A549 (cell line): ENCODE measurements at regions not wholly inside any gene's neighbourhood (a gene's known extent, or its start where the extent isn't known, plus 50 kb on each side); places are given as distances from the start of the nearest gene placed in this dataset.

Experiments
- ATAC-seq, 2 experiments: fragments of 200-7000 bp in 1 of 2; fragments of >200 bp in 1 of 2; cut with Nextera tagmentation in 1 of 2; cut with Tn5 transposase in 1 of 2; 3 replicates each; pipeline versions ENCODE4 v1.8.0 to v1.9.1; 2018 to 2020; ENCODE audit warnings: mild to moderate bottlenecking in 1 of 2, moderate library complexity in 1 of 2
- CTCF ChIA-PET: fragments of 300-600 bp; sonication (Branson Sonifier 250); formaldehyde crosslinking; extraction: SDS; loops from one replicate; lab custom pipeline; 2021; ENCODE audit warnings: antibody characterized with exemption, inconsistent platforms; lab: Yijun Ruan, JAX
- POLR2A ChIA-PET: fragments of 350-600 bp; formaldehyde crosslinking; extraction: SDS; loops from one replicate; lab custom pipeline; 2021; ENCODE audit warnings: antibody characterized with exemption, inconsistent platforms; lab: Yijun Ruan, JAX
- DNase-seq, 2 experiments: peaks; one replicate each; pipeline versions ENCODE4 v3.0.0 to v3.0.0-alpha.2; 2011 to 2016; ENCODE audit warnings: low read depth in 1 of 2, low spot score in 1 of 2
- FAIRE-seq: peaks from 2 replicates; lab custom pipeline; 2011; peaks lifted over from hg19 to GRCh38; lab: Jason Lieb, UNC
- H3K27ac ChIP-seq, 2 experiments: fragments of >200 bp; sonication (Bioruptor Twin); formaldehyde crosslinking; 3 replicates each; pipeline ENCODE4 v1.5.1; 2016 to 2017
- H3K4me1 ChIP-seq: fragments of >200 bp; sonication (Bioruptor Twin); formaldehyde crosslinking; 3 replicates; pipeline ENCODE4 v1.6.1; 2016
- H3K4me2 ChIP-seq: fragments of >200 bp; sonication (Bioruptor Twin); formaldehyde crosslinking; 3 replicates; pipeline ENCODE4 v1.6.1; 2016
- H3K4me3 ChIP-seq: fragments of >200 bp; sonication (Bioruptor Twin); formaldehyde crosslinking; 3 replicates; pipeline ENCODE4 v1.5.1; 2016
- H3K9me3 ChIP-seq: fragments of >200 bp; sonication (Bioruptor Twin); formaldehyde crosslinking; 3 replicates; pipeline ENCODE4 v1.6.1; 2016
- BHLHE40 ChIP-seq: IDR thresholded peaks from 2 replicates; pipeline ENCODE4 v1.6.1; 2012; ENCODE audit warnings: low read depth, low read length, inconsistent platforms
- CBX8 ChIP-seq: fragments of 200-600 bp; sonication (generic); IDR thresholded peaks from 2 replicates; pipeline ENCODE4 v1.6.1; 2016
- CTCF ChIP-seq: fragments of >200 bp; sonication (Bioruptor Twin); formaldehyde crosslinking; IDR thresholded peaks from 3 replicates; pipeline ENCODE4 v1.5.1; 2016
- EHMT2 ChIP-seq: fragments of 200-600 bp; sonication (generic); IDR thresholded peaks from 2 replicates; pipeline ENCODE4 v1.6.1; 2016; ENCODE audit warnings: antibody characterized with exemption, low read depth, mild to moderate bottlenecking, moderate library complexity
- FOSB ChIP-seq: fragments of 250-450 bp; sonication (Bioruptor Pico); IDR thresholded peaks from 2 replicates; pipeline ENCODE4 v1.5.0; 2020; ENCODE audit warnings: mild to moderate bottlenecking, moderate library complexity
- FOSL2 ChIP-seq, 2 experiments: fragments of 450-650 bp in 1 of 2; fragments of >200 bp in 1 of 2; sonication (Bioruptor Twin) in 1 of 2; formaldehyde crosslinking; IDR thresholded peaks; 2 replicates each; pipeline versions ENCODE4 v1.5.0 to v1.6.1; 2016 to 2020; ENCODE audit warnings: mild to moderate bottlenecking in 1 of 2, moderate library complexity in 1 of 2
- FOXS1 ChIP-seq: fragments of 250-450 bp; sonication (Bioruptor Pico); IDR thresholded peaks from 2 replicates; pipeline ENCODE4 v1.5.0; 2020; ENCODE audit warnings: mild to moderate bottlenecking, moderate library complexity
- GATA3 ChIP-seq: IDR thresholded peaks from 2 replicates; pipeline ENCODE4 v1.6.1; 2012; ENCODE audit warnings: borderline replicate concordance
- HEYL ChIP-seq: fragments of 250-450 bp; sonication (Bioruptor Pico); IDR thresholded peaks from 2 replicates; pipeline ENCODE4 v1.8.0; 2021; ENCODE audit warnings: mild to moderate bottlenecking, moderate library complexity
- HOXB5 ChIP-seq: fragments of 250-450 bp; sonication (Bioruptor Pico); IDR thresholded peaks from 2 replicates; pipeline ENCODE4 v1.5.0; 2020; ENCODE audit warnings: mild to moderate bottlenecking, moderate library complexity
- JUNB ChIP-seq: fragments of >200 bp; sonication (Bioruptor Twin); formaldehyde crosslinking; IDR thresholded peaks from 2 replicates; pipeline ENCODE4 v1.6.1; 2016
- KDM1A ChIP-seq: fragments of 200-600 bp; sonication (generic); IDR thresholded peaks from 2 replicates; pipeline ENCODE4 v1.6.1; 2016; ENCODE audit warnings: low read depth, mild to moderate bottlenecking
- KDM5A ChIP-seq: fragments of 200-600 bp; sonication (generic); IDR thresholded peaks from 2 replicates; pipeline ENCODE4 v1.6.1; 2016; ENCODE audit warnings: antibody characterized with exemption, mild to moderate bottlenecking
- ZC3H11A ChIP-seq: fragments of 450-650 bp; IDR thresholded peaks from 2 replicates; pipeline ENCODE4 v1.6.1; 2014; ENCODE audit warnings: antibody characterized with exemption, mild to moderate bottlenecking
- WGBS: methylation state at CpG from one replicate; pipeline ENCODE4 v1.1.6; 2017; ENCODE audit errors: missing lambda C conversion rate; 5-methylcytosine and 5-hydroxymethylcytosine counted together
- TF ChIP-seq, protein P1 (sequence below): IDR thresholded peaks from 2 replicates; pipeline ENCODE4 v1.6.1; 2012; ENCODE audit warnings: low read depth, borderline replicate concordance
- TF ChIP-seq, protein P2 (sequence below): fragments of >200 bp; sonication (Bioruptor Twin); formaldehyde crosslinking; IDR thresholded peaks from 3 replicates; pipeline ENCODE4 v1.6.1; 2016

GRCh38 chr5:74290634-74291241 lies 349.8 kb downstream of the ENC1 start:
- no peak overlapping the region for H3K4me3 ChIP-seq
- POLR2A ChIA-PET: no interaction called here
- DNase-seq: no peak
- H3K4me1 ChIP-seq: no peaks in the 10 kb centered on the region
- no peak for ATAC-seq
- H3K9me3 ChIP-seq: no peaks in the 10 kb centered on the region
- WGBS: 90% methylated on average over 1 of the region's 1 CpG
- no peak for FAIRE-seq
- no peak for TF ChIP-seq CBX8
- no peak for TF ChIP-seq FOXS1
- TF ChIP-seq HOXB5 (CRISPR knock-in tag): no peak
- TF ChIP-seq JUNB: no peak
- no peak for TF ChIP-seq EHMT2
- TF ChIP-seq HEYL (CRISPR knock-in tag): no peak
- no peak for TF ChIP-seq FOSL2 (IDR thresholded peaks at IDR 0.05)
- TF ChIP-seq FOSL2 (CRISPR knock-in tag; IDR thresholded peaks at IDR 0.05): no peak
- no peak for TF ChIP-seq BHLHE40
- TF ChIP-seq, protein P1, sequence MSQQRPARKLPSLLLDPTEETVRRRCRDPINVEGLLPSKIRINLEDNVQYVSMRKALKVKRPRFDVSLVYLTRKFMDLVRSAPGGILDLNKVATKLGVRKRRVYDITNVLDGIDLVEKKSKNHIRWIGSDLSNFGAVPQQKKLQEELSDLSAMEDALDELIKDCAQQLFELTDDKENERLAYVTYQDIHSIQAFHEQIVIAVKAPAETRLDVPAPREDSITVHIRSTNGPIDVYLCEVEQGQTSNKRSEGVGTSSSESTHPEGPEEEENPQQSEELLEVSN: no peak
- CTCF ChIA-PET: interaction anchor here (0.9 kb wide), 1 partner anchor 23 kb away, joined by 3 read pairs; no protein-coding TSS in a partner anchor
- H3K4me2 ChIP-seq: no peak overlapping the region
- no peak overlapping the region for H3K27ac ChIP-seq

DNA sequence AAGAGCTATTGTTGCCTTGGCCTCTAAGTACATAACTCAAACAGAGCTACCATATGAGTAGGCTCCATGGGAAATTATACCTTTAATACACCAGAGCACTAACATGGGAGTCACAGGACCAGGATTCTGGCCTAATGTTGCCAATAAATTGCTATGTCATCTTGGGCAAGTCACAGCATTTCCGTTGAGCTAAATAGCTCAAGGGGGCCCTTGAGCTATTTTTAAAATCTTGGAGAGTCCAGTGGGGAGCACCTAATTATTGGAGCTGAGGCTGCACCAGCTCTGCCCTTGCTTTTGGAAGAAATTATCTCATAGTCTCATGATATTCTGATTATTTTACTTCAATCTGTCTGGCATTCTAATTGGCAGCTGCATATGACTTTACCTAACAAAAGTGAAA lies 350.8 kb downstream of the ENC1 start:
- no peak for TF ChIP-seq FOSB
- TF ChIP-seq FOSL2 (IDR thresholded peaks at IDR 0.05): no peak
- TF ChIP-seq FOSL2 (CRISPR knock-in tag; IDR thresholded peaks at IDR 0.05): no peak
- TF ChIP-seq KDM5A: no peak
- TF ChIP-seq KDM1A: no peak
- no peak for TF ChIP-seq ZC3H11A
- TF ChIP-seq, protein P2, sequence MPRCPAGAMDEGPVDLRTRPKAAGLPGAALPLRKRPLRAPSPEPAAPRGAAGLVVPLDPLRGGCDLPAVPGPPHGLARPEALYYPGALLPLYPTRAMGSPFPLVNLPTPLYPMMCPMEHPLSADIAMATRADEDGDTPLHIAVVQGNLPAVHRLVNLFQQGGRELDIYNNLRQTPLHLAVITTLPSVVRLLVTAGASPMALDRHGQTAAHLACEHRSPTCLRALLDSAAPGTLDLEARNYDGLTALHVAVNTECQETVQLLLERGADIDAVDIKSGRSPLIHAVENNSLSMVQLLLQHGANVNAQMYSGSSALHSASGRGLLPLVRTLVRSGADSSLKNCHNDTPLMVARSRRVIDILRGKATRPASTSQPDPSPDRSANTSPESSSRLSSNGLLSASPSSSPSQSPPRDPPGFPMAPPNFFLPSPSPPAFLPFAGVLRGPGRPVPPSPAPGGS: no peak
- no peak for TF ChIP-seq GATA3
- TF ChIP-seq, all 56 proteins: peak for 0
- FAIRE-seq (no peak), ATAC-seq (no peak), DNase-seq (no peak)
- Histone ChIP-seq H3K27ac (no peak overlapping the region), H3K4me2 (no peak overlapping the region), H3K9me3 (no peaks in the 10 kb centered on the region), H3K4me1 (no peaks in the 10 kb centered on the region), H3K4me3 (no peak overlapping the region)
- WGBS: 36% methylated on average over 1 of the region's 1 CpG
- ChIA-PET CTCF (interaction anchor here (1.7 to 2.7 kb wide), 3 partner anchors 8 to 353 kb away, joined by 4 to 9 read pairs (median 7); no protein-coding TSS in a partner anchor), POLR2A (no interaction called here)

GRCh38 chr5:74289238-74289637 lies 351.3 kb downstream of the ENC1 start:
- POLR2A ChIA-PET: no interaction called here
- FAIRE-seq (no peak), DNase-seq (no peak), ATAC-seq (no peak)
- no peak overlapping the region for H3K4me2 ChIP-seq
- H3K9me3 ChIP-seq: no peaks in the 10 kb centered on the region
- no peak overlapping the region for H3K27ac ChIP-seq
- no peak overlapping the region for H3K4me3 ChIP-seq
- CTCF ChIA-PET: interaction anchor here (1.3 to 2.7 kb wide), 4 partner anchors 9 to 353 kb away, joined by 3 to 9 read pairs (median 6); no protein-coding TSS in a partner anchor
- no peaks in the 10 kb centered on the region for H3K4me1 ChIP-seq
- 54% methylated on average over 4 of the region's 4 CpGs for WGBS
- TF ChIP-seq KDM1A: no peak
- no peak for TF ChIP-seq CTCF
